Osteocyte (in vitro differentiated cells): ENCODE measurements at regions not wholly inside any gene's neighbourhood (a gene's known extent, or its start where the extent isn't known, plus 50 kb on each side); places are given as distances from the start of the nearest gene placed in this dataset.

ENCODE experiments used
- DNase-seq: peaks from one replicate; pipeline ENCODE4 v3.0.0; 2021; ENCODE audit warnings: mixed read lengths; ENCODE audit not compliant: unreplicated experiment; ENCODE audit errors: extremely low spot score
- H3K27ac Mint-ChIP-seq: one replicate; pipeline ENCODE4 v1.8.0; 2021; ENCODE audit warnings: mild to moderate bottlenecking, mixed read lengths; ENCODE audit not compliant: unreplicated experiment
- H3K27me3 Mint-ChIP-seq: one replicate; pipeline ENCODE4 v1.8.0; 2021; ENCODE audit warnings: mixed read lengths; ENCODE audit not compliant: unreplicated experiment
- H3K36me3 Mint-ChIP-seq: one replicate; pipeline ENCODE4 v1.8.0; 2021; ENCODE audit warnings: mixed read lengths; ENCODE audit not compliant: unreplicated experiment
- H3K4me1 Mint-ChIP-seq: one replicate; pipeline ENCODE4 v1.8.0; 2021; ENCODE audit warnings: mixed read lengths; ENCODE audit not compliant: unreplicated experiment
- H3K4me3 Mint-ChIP-seq: one replicate; pipeline ENCODE4 v1.8.0; 2021; ENCODE audit warnings: mild to moderate bottlenecking, moderate library complexity, mixed read lengths; ENCODE audit not compliant: unreplicated experiment
- H3K9me3 Mint-ChIP-seq: one replicate; pipeline ENCODE4 v1.8.0; 2021; ENCODE audit warnings: mixed read lengths; ENCODE audit not compliant: unreplicated experiment
- TF ChIP-seq, protein P1 (sequence below): fragments of 200-600 bp; sonication (generic); IDR thresholded peaks from 2 replicates; pipeline ENCODE4 v1.5.0; 2021; ENCODE audit warnings: antibody characterized with exemption, mild to moderate bottlenecking, moderate library complexity

DNA sequence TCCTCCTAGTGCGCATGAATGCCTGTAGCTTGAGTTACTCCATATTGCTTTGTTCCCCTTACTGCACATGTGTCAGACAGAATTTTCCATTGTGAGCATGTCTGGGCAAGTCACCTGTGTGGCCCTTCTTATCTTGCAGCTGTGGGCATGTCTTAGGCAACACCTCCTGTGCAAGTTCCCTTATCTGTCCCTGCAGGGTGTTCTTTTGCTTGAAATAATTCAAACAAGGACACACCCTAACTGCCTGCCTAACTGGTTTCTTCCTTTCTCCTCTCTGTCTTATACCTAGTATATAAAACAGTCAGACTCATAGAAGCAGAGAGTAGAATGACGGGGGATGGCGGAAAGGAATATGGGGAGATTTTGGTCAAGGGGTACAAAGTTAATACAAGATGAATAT lies 421.1 kb upstream of the SORCS1 start:
- H3K27ac Mint-ChIP-seq = no peak overlapping the region
- TF ChIP-seq, protein P1, sequence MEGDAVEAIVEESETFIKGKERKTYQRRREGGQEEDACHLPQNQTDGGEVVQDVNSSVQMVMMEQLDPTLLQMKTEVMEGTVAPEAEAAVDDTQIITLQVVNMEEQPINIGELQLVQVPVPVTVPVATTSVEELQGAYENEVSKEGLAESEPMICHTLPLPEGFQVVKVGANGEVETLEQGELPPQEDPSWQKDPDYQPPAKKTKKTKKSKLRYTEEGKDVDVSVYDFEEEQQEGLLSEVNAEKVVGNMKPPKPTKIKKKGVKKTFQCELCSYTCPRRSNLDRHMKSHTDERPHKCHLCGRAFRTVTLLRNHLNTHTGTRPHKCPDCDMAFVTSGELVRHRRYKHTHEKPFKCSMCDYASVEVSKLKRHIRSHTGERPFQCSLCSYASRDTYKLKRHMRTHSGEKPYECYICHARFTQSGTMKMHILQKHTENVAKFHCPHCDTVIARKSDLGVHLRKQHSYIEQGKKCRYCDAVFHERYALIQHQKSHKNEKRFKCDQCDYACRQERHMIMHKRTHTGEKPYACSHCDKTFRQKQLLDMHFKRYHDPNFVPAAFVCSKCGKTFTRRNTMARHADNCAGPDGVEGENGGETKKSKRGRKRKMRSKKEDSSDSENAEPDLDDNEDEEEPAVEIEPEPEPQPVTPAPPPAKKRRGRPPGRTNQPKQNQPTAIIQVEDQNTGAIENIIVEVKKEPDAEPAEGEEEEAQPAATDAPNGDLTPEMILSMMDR = no peak
- H3K4me1 Mint-ChIP-seq = no peaks in the 10 kb centered on the region
- H3K27me3 Mint-ChIP-seq = no peaks in the 10 kb centered on the region
- no peaks in the 10 kb centered on the region for H3K36me3 Mint-ChIP-seq
- no peak for DNase-seq
- H3K4me3 Mint-ChIP-seq = no peak overlapping the region
- H3K9me3 Mint-ChIP-seq = peaks cover 34% of the 10 kb centered on the region

DNA sequence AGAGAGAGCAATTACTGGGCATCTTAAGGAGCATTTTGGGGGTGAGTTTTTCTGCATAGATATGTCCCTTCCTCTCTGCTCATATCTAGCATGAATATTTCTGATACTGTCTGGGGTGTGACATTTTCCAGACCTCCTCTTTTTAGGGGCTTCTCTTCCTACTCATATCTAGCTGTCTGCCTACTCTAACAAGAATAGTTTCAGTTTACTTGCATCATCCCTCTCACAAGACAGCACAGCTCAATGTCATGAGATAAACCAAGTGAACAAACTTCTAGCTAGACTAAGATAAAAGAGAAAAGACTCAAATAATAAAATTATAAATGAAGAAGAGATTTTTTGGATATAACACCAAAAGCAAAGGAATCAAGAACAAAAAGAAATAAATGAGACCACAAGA lies 419.5 kb upstream of the SORCS1 start:
- Mint-ChIP-seq H3K36me3 (no peaks in the 10 kb centered on the region), H3K27ac (no peak overlapping the region), H3K4me3 (no peak overlapping the region), H3K9me3 (peaks cover 30% of the 10 kb centered on the region), H3K27me3 (no peaks in the 10 kb centered on the region), H3K4me1 (no peaks in the 10 kb centered on the region)
- DNase-seq = no peak
- TF ChIP-seq, protein P1 = no peak

DNA sequence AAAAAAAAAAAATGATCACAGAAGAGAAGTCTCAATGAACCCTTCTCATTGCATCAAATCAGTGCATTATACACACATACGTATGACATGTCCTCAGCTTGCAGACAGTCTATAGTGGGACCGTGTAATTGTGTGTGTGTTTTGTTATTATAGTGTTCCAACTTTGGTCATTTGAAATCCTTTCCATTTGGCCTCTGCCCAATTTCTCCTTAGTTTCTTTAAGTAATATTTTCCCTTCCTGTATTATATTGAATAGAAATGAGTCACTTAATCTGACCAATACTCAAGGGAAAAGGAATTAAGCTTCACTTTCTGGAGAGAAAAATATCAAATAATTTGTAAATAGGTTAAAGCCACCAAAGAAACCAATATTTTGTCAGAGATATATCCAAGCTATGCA lies 415.5 kb upstream of the SORCS1 start:
- no peaks in the 10 kb centered on the region for H3K36me3 Mint-ChIP-seq
- H3K27me3 Mint-ChIP-seq = no peaks in the 10 kb centered on the region
- H3K9me3 Mint-ChIP-seq = peaks cover 10% of the 10 kb centered on the region
- H3K27ac Mint-ChIP-seq = no peak overlapping the region
- no peak for DNase-seq
- no peak overlapping the region for H3K4me3 Mint-ChIP-seq
- TF ChIP-seq, protein P1 = no peak
- no peaks in the 10 kb centered on the region for H3K4me1 Mint-ChIP-seq

DNA sequence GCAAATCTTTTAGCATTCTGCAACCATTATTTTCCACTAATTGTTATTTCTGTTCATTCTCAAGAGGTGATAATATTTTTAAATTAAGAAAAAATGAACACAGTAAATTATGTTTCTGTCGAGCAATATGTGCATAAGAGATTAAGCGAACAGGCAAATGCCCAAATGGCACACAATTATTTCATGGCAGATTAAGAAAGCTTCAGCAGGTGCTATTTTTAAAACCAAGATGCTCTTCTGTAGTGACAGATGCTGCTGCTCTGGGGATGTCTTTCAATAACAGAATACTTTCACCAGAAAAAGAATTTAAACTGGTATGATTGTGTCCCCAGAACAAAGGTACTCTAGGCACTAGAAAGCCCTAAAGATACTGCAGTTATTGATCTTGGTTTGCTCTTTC lies 412.7 kb upstream of the SORCS1 start:
- no peak for DNase-seq
- no peak overlapping the region for H3K4me3 Mint-ChIP-seq
- no peak overlapping the region for H3K27ac Mint-ChIP-seq
- H3K4me1 Mint-ChIP-seq = no peaks in the 10 kb centered on the region
- H3K36me3 Mint-ChIP-seq = no peaks in the 10 kb centered on the region
- no peaks in the 10 kb centered on the region for H3K27me3 Mint-ChIP-seq
- peaks cover 5% of the 10 kb centered on the region for H3K9me3 Mint-ChIP-seq
- TF ChIP-seq, protein P1 = no peak

DNA sequence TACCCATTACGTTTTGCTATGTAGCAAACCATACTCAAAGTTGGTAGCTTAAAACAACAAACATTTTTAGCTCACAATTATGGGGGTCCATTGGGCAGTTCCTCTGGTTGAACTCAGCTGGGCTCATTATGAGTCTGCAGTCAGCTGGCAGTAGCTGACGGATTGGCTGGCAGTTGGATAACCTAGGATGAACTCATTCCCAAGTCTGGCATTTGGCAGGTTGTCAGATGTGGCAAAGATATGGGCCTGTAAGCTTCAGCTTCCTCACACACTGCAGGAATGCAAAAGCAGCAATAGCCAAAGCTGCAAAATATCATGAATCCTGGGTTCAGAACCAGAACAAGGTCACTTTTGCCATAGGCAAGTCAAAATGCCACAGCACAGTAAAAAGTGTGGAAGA lies 412.2 kb upstream of the SORCS1 start:
- no peaks in the 10 kb centered on the region for H3K36me3 Mint-ChIP-seq
- no peak overlapping the region for H3K4me3 Mint-ChIP-seq
- H3K27me3 Mint-ChIP-seq = no peaks in the 10 kb centered on the region
- H3K27ac Mint-ChIP-seq = no peak overlapping the region
- H3K9me3 Mint-ChIP-seq = peaks cover 5% of the 10 kb centered on the region
- no peak for DNase-seq
- TF ChIP-seq, protein P1 = no peak
- no peaks in the 10 kb centered on the region for H3K4me1 Mint-ChIP-seq
